Right ventricle myocardium superior (tissue), 1 donor: ENCODE measurements at regions not wholly inside any gene's neighbourhood (a gene's known extent, or its start where the extent isn't known, plus 50 kb on each side); places are given as distances from the start of the nearest gene placed in this dataset.
"Not testable (repeated sequence)": the region's sequence is repeated elsewhere in the genome, so short reads cannot be mapped to it uniquely, and the experiment has no call there.

ENCODE experiments used
- ATAC-seq: fragments of 200-7000 bp; cut with Tn5 transposase; one replicate; pipeline ENCODE4 v1.9.1; 2020; ENCODE audit warnings: mild to moderate bottlenecking; ENCODE audit not compliant: poor library complexity
- DNase-seq: peaks from one replicate; pipeline ENCODE4 v3.0.0-alpha.2; 2020
- intact Hi-C: fragments of 100-400 bp; cut with DNase I; formaldehyde crosslinking; loops from one replicate; pipeline ENCODE4 v1.11.2; 2022
- donor health status: DM: no; HTN: yes; CAD: no; lungs with severe emphysema.

GRCh38 chr12:59517522-59517921 is 78.3 kb upstream of the SLC16A7 start:
- DNase-seq (no peak), ATAC-seq (no peak)
- intact Hi-C loops, result no loop called here

DNA sequence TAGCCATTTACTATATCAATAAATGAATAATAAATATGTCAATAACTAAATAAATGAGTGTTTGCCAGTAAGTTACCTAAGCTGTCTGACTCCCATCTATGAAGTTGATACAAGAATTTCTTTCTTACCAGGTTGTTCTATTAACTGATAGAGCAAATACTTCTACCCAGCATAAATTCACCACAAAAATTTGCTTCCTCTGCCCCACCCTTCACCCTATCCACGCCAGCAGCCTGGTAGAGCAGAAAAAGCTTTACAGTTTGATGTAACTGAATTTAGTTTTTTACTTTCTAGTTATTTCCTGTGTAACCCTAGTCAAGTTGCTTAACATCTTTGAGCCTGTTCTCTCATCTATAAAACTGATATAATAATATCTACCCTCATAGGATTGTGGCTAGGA is 94.9 kb upstream of the SLC16A7 start:
- DNase-seq (no peak), ATAC-seq (no peak)
- intact Hi-C loops, result no loop called here

DNA sequence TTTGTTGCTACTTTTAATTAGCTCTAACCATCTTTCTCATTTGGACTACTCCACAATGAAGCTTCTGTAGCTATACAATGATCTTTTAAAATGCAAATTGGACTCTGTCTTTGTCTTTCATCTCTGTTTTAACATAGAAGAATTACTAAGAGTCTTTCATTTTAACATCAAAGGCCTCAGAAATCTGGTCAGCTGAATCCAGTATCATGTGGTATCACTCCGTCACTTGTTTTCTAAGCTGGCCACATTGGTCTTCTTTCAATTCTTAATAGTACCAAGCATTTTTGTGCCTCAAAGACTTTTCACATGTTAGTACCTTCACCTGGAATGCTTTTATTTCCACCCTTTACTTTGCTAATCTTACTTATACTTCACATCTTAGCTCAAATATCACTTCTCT is 95.5 kb upstream of the SLC16A7 start:
- ATAC-seq, result no peak
- intact Hi-C loops, result no loop called here
- no peak for DNase-seq

GRCh38 chr12:59499774-59500173 is 96.1 kb upstream of the SLC16A7 start:
- DNase-seq, result no peak
- intact Hi-C loops, result no loop called here
- no peak for ATAC-seq

DNA sequence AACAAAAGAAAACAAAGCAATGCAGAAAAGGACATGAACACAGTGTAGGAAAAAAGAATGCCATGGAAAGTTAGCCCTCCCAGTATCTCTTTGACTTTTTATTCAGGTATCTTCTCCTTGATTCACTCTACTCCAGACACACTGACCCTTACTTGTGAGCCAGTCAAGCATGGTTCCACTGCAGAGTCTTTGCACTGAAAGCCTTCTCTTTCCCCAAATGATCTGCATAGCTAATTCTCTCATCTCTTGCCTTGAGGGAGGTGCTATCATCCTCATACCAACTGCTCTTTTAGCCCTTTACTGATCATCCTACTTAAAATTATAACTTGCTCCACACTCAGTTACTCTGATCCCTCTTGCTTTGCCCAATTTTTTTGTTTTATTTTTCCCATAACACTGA is 101.2 kb upstream of the SLC16A7 start:
- DNase-seq (no peak), ATAC-seq (no peak)
- intact Hi-C loops, result no loop called here

GRCh38 chr12:59491877-59492276 is 104.0 kb upstream of the SLC16A7 start:
- ATAC-seq (no peak), DNase-seq (no peak)
- intact Hi-C loops, result no loop called here

DNA sequence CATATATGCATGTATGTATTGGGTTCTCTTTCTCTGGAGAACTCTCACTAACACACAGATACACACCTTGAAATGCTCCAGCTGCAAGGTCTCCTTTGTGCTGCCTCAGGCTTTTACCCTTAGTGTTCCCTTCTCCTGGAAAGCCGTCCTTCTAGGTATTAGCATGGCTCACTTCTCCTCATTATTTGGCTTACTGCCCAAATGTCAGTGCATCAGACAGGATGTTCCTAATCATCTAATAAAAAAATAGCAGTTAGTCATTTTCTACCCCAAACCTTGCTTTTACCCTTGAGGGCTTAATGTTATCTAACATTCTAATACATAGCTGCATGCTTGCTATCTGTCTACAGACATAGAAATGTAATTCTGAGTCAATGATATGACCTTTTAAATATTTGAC is 109.0 kb upstream of the SLC16A7 start:
- intact Hi-C loops, result no loop called here
- no peak for ATAC-seq
- no peak for DNase-seq

GRCh38 chr12:59484575-59484974 is 111.3 kb upstream of the SLC16A7 start:
- intact Hi-C loops, result no loop called here
- no peak for DNase-seq

GRCh38 chr12:59474236-59474635 is 121.6 kb upstream of the SLC16A7 start:
- DNase-seq, ATAC-seq, intact Hi-C loops: not testable (repeated sequence)

More at GRCh38 chr12:59484575-59484974, 111.3 kb upstream of the SLC16A7 start:
- no peak for ATAC-seq

DNA sequence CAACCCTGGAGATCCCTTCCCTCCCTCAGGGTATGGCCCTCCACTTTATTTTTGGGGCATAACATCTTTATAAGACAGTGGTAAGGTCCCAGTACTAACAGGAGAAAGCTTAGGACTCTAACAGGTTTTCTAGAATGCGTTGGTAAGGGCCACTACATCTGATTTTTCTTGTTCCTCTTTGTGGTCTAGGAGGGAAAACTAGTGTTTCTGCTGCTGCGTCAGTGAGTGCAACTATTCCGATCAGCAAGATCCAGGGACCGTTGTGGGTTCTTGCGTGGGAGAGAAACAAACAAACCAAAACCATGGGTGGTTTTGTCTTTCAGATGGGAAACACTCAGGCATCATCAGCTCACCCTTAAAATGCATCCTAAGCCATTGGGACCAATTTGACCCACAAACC is 123.6 kb upstream of the SLC16A7 start:
- intact Hi-C loops, result no loop called here
- ATAC-seq (no peak), DNase-seq (no peak)

GRCh38 chr12:59459966-59460660 is 135.7 kb upstream of the SLC16A7 start:
- intact Hi-C loops, result no loop called here
- ATAC-seq (no peak), DNase-seq (no peak)

- no peak for DNase-seq
- intact Hi-C loops, result no loop called here
- no peak for ATAC-seq
Observed at GRCh38 chr12:59453475-59453874, 142.4 kb upstream of the SLC16A7 start.

DNA sequence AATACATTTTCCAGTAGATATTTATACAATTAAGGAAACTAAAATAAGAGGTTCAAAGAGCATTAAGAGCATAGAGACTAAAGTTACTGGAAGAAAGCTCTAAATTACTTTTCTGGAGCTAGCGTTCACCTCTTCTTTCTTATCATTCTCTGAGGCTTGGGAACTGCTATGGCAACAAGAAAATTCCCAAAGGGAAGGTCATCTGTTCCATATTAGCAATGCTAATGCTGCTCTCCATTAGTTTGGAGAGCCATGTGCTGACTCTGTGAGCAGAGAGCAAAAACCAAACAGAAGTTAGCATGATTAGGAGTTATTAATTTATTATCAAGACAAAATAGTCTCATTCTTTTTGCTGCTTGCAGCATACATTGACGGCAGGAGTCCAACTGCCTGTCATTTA is 143.1 kb upstream of the SLC16A7 start:
- intact Hi-C loops, result no loop called here
- ATAC-seq (no peak), DNase-seq (no peak)

- DNase-seq, result no peak
- ATAC-seq, result no peak
- intact Hi-C loops, result no loop called here
Observed at GRCh38 chr12:59452259-59452658, 143.6 kb upstream of the SLC16A7 start.

GRCh38 chr12:59446116-59446515 is 149.7 kb upstream of the SLC16A7 start:
- no peak for ATAC-seq
- no peak for DNase-seq
- intact Hi-C loops, result loop anchor here (10.0 kb wide), 1 partner anchor 389 kb away; no protein-coding TSS in a partner anchor

GRCh38 chr12:59444932-59445331 is 150.9 kb upstream of the SLC16A7 start:
- DNase-seq (no peak), ATAC-seq (no peak)
- intact Hi-C loops, result loop anchor here (10.0 kb wide), 1 partner anchor 390 kb away; no protein-coding TSS in a partner anchor

GRCh38 chr12:59432057-59432456 is 163.8 kb upstream of the SLC16A7 start:
- DNase-seq, result no peak
- intact Hi-C loops, result loop anchor here (10.0 kb wide), 1 partner anchor 383 kb away; no protein-coding TSS in a partner anchor
- no peak for ATAC-seq

GRCh38 chr12:59431266-59431665 is 164.6 kb upstream of the SLC16A7 start:
- ATAC-seq (no peak), DNase-seq (no peak)
- intact Hi-C loops, result loop anchor here (10.0 kb wide), 1 partner anchor 384 kb away; no protein-coding TSS in a partner anchor

- ATAC-seq (no peak), DNase-seq (no peak)
- intact Hi-C loops, result loop anchor here (10.0 kb wide), 1 partner anchor 385 kb away; no protein-coding TSS in a partner anchor
Observed at GRCh38 chr12:59429766-59430165, 166.1 kb upstream of the SLC16A7 start.

- ATAC-seq (no peak), DNase-seq (no peak)
- intact Hi-C loops, result no loop called here
Observed at GRCh38 chr12:59425798-59426197, 170.0 kb upstream of the SLC16A7 start.

- ATAC-seq, intact Hi-C loops, DNase-seq: not testable (repeated sequence)
Observed at GRCh38 chr12:59424666-59425065, 171.2 kb upstream of the SLC16A7 start.
